DND-41 (cell line): ENCODE measurements at regions not wholly inside any gene's neighbourhood (a gene's known extent, or its start where the extent isn't known, plus 50 kb on each side); places are given as distances from the start of the nearest gene placed in this dataset.
"Not testable (repeated sequence)": the region's sequence is repeated elsewhere in the genome, so short reads cannot be mapped to it uniquely, and the experiment has no call there.

Source experiments
- CTCF ChIP-seq: IDR thresholded peaks from 2 replicates; pipeline ENCODE4 v1.5.1; 2012; ENCODE audit warnings: borderline replicate concordance, low read length, moderate library complexity, mild to moderate bottlenecking; ENCODE audit not compliant: poor library complexity, severe bottlenecking; ENCODE audit errors: extremely low read depth
- EZH2 ChIP-seq: IDR thresholded peaks from 3 replicates; pipeline ENCODE4 v1.6.1; 2012; ENCODE audit warnings: borderline replicate concordance, low read depth, mild to moderate bottlenecking, moderate library complexity, low read length, inconsistent platforms; ENCODE audit not compliant: severe bottlenecking

- TF ChIP-seq CTCF, EZH2: not testable (repeated sequence)
These were observed 278.5 kb upstream of the FAT1 start for GRCh38 chr4:187002133-187002532.
